Fibroblast of peridontal ligament (primary cell): ENCODE measurements at regions not wholly inside any gene's neighbourhood (a gene's known extent, or its start where the extent isn't known, plus 50 kb on each side); places are given as distances from the start of the nearest gene placed in this dataset.

Experiments
- DNase-seq: peaks from one replicate; pipeline ENCODE4 v3.0.0-alpha.2; 2010; ENCODE audit errors: extremely low read depth

DNA sequence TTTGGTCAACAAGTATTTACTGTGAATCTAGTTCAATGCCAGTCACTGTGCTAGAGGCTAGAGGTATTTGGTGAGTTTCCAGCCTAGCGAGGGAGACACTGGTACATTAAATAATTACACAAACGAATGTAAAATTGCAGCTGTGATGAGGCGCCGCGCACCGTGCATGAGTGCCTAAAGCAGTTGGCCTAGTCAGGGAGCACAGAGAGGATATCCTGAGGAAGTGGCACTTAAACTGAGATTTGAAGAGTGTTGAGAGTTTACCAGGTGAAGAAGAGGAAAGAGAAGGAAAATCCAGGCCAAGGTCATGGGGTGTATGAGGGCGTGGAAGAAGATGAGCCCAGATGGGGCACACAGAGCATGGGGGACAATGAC is 157.6 kb upstream of the NDUFV2 start:
- no peak for DNase-seq

- no peak for DNase-seq
Observed at GRCh38 chr18:8945514-8945913, 157.0 kb upstream of the NDUFV2 start.

DNA sequence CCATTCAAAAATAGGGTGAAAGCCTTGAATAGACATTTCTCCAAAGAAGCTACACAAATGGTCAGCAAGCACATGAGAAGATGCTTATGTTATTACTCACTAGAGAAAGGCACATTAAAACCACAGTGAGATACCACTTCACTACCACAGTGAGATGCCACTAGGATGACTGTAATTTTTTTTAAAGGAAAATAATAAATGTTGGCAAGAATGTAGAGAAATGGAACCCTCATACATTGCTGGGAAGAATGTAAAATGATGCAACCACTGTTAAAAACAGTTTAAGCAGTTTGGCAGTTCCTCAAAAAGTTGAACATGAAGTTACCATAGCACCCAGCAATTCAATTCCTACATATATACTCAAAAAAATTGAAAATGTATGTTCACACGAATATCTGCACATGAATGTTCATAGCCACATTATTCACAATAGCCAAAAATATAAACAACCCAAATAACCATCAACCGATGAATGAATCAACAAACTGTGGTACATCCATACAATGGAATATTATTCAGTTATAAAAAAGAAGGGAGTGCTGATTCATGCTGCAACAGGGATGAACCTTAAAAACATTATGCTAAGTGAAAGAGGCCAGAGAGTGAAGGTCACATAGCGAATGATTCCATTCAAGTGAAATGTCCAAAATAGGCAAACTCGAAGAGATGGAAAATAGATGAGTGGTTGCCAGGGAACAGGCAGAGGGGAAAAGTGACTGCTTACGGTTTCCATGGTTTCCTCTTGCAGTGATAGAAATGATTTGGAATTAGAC is 156.2 kb upstream of the NDUFV2 start:
- DNase-seq = peak; percentile 99

GRCh38 chr18:8947566-8947965 is 154.9 kb upstream of the NDUFV2 start:
- no peak for DNase-seq

- DNase-seq = no peak
Observed at GRCh38 chr18:8948011-8948410, 154.5 kb upstream of the NDUFV2 start.

DNA sequence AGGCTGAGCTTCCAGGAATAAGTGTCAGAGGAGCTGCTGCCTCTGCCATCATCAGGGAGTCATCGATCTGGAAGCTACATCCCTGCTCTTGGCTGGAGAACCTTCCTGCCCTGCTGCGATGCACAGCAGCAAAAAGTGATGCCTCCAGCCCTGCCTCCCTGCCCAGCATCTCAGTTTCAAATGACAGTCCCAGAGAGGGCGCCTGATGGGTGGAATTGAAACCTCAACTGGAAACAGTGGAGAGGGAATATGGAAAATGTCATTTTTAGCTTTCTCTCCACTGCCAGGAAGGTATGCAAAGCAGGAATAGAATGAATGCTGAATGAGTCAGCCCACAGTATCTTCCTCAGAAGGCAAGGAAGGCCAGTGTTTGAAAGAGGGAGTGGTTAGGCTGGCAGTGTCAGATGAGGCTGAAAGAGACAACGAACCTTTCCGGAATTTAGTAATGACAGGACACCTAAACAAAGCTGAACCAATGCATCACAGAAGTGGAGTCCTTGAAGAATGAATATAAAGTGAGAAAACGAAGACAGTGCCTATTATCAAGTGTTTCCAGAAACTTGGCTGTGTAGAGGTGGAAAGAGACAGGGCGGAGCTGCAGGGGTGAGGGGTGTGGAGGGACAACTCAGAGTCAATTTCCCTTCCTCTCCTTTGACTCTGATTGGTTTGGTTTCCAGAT is 153.9 kb upstream of the NDUFV2 start:
- peak; percentile 78 for DNase-seq

DNA sequence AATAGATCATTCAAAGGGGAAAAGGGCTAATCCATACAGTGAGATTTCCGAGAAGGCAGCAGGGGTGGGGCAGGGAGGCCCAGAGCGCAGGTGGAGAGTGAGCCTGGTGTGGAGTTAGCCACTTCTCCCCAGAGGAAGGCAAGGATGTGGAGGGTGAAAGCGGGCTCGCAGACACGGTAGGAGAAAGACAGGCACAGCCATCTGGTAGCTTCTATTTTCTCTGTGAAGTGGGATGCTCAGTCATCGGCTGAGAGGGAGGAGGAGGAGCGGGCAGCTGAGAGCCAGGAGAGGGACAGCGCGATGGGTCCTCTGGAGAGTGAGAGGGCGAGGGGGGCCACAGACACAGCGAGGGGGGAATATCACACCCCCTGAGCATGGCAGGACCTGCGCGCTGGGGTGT is 153.3 kb upstream of the NDUFV2 start:
- DNase-seq = no peak

DNA sequence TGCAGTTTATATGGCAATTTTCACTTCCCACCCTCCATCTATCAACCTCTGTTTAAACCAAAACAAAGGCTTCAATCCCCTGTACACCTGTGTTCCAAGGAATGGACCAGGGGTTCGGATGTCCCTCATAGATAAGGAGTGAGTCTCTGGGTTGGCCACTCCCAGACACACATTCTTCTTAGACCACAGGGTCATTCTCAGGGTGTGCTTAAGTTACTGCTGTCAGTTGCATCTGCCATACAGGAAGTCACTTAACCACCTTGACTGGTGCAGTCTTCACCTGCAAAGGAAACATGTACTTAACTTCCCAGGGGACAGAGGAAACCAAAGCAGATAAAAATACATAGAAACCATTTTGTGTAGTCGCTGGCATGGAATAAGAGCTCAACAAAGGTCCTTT is 151.0 kb upstream of the NDUFV2 start:
- no peak for DNase-seq

DNA sequence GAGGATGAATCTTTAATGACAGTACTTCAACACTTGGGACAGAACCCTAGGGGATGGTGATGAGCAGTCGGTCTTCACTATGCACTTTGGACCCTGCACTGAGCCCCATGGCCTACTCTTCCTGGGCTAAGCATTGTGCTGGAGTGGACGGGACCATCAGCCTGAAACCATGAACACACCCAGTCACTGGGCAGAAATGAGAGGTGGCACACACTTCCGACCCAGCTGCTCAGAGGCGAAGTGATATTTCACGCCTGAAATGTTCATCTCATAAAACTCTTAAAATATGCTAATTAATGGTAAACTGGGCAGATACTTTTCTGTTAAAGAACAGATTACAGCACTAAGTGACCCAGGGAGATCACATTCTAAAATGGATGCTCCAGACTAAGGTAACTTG is 150.3 kb upstream of the NDUFV2 start:
- no peak for DNase-seq

DNA sequence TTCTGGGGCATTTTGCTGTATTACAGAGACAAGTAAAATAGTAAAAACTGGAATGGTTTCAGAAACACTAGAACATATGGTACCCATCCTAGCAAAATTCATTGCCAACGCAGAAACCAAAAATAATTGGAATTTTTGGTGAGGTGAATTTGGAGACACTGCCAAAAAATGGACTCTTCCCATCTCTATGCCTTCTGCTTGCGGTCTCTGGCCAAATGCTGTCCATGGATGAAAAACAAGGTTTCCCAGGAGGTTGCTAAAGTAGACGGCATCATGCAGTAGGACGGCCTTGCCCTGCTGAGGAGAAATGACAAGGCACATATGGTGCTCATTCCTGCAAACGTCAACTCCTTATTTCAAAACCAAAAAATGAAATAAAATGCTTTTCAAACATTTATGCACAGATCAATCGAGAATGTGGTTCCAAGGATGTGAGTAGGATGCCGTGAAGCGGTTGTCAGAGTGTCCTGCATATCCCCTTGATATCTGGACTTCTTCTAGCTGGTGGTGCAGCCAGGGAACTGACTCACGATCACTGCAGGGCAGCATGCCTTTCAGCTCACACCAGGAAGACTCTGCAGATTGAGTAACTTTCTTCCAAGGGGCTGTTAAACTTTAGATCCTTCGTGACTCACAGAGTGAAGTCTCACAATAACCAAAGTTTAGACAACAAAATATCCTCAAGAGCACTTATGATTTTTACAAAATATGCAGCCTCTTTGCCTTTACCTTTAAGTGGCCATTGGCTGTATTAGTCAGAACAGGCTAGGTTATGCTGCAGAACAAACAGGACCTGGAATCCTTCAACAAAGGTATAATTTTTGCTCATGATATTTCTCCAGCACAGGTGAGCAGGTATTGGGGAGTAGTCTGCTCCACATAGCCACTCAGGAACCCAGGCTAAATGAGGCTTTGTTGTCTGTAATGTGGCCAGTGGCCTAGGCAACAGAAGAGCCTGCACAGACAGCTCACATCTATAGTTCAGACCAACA is 149.4 kb upstream of the NDUFV2 start:
- peak; percentile 39 for DNase-seq

DNA sequence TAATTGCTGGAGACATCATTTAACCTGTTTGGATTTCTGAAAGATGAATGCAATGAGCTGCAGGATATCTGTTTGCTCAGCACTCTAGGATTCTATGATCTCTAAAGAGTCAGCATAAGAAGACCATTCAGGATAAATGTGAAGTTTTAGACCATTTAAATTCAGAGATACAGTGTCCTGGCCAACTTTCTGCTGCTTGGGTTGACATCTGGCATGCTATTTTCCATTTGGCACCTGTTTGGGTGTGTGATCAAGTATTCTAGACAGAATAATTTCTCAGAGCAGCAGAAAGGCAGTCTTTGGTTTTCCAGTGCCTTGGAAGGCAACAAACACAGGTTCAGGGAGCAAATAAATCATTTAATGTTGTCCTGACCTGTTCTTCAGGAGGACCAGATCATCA is 144.8 kb upstream of the NDUFV2 start:
- DNase-seq = no peak

DNA sequence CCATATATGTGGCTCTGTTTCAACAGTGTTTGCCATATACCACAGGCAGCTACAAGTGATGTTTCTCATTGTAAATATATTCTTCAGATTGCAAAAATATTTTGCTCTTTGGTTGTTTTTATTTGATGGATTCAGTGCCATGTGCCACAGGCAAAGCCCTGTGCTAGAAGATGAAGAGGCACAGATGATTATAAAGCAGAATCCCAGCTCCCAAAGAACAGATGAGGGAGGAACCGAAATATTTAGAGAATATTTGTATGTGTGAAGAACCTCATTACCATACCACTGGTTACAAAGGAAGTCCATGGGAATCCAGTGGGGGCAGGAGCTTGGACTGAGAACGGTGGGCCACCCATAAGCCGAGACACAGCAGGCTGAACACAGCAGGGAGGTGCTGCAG is 143.8 kb upstream of the NDUFV2 start:
- no peak for DNase-seq

DNA sequence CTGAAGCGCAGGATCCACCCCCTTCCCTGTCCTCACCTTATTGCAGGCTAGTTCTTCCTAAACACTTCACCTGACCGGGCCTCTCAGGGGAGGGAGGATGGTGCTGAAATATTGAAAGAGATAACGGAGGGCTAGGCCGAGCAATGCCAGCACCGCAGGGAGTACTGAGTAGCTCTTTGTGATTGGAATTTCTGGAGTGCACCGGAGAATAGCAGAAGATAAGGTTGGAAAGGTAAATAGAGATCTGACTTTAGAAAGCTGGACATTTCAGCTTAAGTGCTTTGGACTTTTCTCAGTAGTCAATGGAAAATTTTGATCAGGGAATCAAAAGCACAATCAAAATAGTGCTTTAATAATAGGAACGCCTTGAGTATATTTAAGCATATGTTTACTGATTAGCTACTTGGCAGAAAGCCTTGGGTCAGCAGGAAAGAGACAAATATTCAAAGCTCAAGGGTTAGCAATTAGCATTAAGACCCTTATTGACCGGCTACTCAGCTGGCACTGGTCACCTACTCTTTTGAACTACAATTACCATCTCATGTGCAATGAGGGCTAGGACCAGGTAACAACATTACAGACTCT is 142.9 kb upstream of the NDUFV2 start:
- no peak for DNase-seq

GRCh38 chr18:8960740-8961657 is 141.5 kb upstream of the NDUFV2 start:
- DNase-seq = peak; percentile 69

GRCh38 chr18:8962192-8962779 is 140.2 kb upstream of the NDUFV2 start:
- DNase-seq = no peak

GRCh38 chr18:8962855-8963635 is 139.5 kb upstream of the NDUFV2 start:
- DNase-seq = no peak

DNA sequence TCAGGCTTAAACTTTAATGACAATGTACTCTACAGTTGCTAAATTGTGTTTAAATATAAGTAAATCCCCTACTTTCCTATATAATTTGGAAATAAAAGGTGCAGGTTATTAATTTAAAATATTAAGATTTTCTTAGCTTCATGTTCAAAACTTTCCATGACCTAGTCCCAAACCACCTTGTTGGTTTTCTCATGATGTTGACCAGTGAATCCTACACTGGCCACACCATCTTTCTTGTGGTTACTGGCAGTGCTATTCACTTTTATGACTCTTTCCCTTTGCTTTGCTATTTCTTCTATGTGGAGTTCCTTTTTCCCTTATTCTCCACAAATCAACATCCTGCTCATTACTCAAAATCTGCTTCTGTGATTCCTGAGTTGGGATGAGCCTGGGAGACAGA is 138.6 kb upstream of the NDUFV2 start:
- no peak for DNase-seq

GRCh38 chr18:8965398-8965797 is 137.1 kb upstream of the NDUFV2 start:
- no peak for DNase-seq

DNA sequence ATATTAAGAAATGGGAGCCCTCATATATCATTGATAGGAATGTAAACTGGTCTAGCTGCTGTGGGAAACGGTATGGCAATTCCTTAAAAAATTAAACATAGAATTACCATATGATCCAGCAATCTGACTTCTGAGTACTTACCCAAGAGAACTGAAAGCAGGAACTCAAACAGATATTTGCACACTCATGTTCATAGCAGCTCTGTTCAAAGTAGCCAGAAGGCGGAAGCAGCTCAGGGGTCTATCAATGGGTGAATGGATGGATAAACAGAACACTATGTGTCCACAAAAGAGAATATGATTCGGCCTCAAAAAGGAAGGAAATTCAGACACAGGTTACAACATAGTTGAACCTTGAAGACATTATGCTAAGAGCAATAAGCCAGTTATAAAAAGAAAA is 135.7 kb upstream of the NDUFV2 start:
- DNase-seq = no peak

DNA sequence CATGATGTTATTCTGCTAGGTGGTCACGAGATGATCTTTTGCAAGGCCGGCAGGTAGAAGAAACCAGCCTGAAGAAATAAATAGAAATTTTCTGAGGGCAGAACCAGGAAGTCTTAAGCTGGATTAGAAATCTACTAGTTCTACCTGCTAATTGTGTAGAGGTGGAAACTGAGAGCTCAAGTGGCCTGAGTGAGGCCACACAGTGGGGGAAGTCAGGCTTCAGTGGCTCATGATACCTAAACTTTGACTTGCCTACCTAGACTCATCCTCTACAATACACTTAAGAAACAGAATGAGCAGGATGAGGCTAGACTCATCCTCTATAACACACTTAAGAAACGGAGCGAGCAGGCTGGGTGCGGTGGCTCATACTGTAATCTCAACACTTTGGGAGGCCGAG is 134.9 kb upstream of the NDUFV2 start:
- DNase-seq = no peak
